ENCODE measurements at regions not wholly inside any gene's neighbourhood (a gene's known extent, or its start where the extent isn't known, plus 50 kb on each side); places are given as distances from the start of the nearest gene placed in this dataset.
"Not testable (repeated sequence)": the region's sequence is repeated elsewhere in the genome, so short reads cannot be mapped to it uniquely, and the experiment has no call there.

- in situ Hi-C loops (cut with MboI; ENCODE audit: low sequenced_read_pairs) = no loop called here
Observed at GRCh38 chr11:37402663-37403062, 804.6 kb upstream of the RAG2 start.

GRCh38 chr11:37394236-37394870 lies 796.3 kb upstream of the RAG2 start:
- in situ Hi-C loops (cut with MboI; ENCODE audit: low sequenced_read_pairs) = no loop called here

- in situ Hi-C loops (cut with MboI; ENCODE audit: low sequenced_read_pairs) = no loop called here
Observed at GRCh38 chr11:37391615-37392014, 793.6 kb upstream of the RAG2 start.

- in situ Hi-C loops (cut with MboI; ENCODE audit: low sequenced_read_pairs) = no loop called here
Observed at GRCh38 chr11:37390576-37391083, 792.6 kb upstream of the RAG2 start.

GRCh38 chr11:37378958-37379357 lies 780.9 kb upstream of the RAG2 start:
- in situ Hi-C loops (cut with MboI; ENCODE audit: low sequenced_read_pairs) = no loop called here

- in situ Hi-C loops (cut with MboI; ENCODE audit: low sequenced_read_pairs) = no loop called here
Observed at GRCh38 chr11:37372667-37373066, 774.6 kb upstream of the RAG2 start.

GRCh38 chr11:37371346-37371970 lies 773.4 kb upstream of the RAG2 start:
- in situ Hi-C loops (cut with MboI; ENCODE audit: low sequenced_read_pairs) = no loop called here

- in situ Hi-C loops (cut with MboI; ENCODE audit: low sequenced_read_pairs) = no loop called here
Observed at GRCh38 chr11:37370817-37371216, 772.8 kb upstream of the RAG2 start.

GRCh38 chr11:37364246-37364839 lies 766.3 kb upstream of the RAG2 start:
- in situ Hi-C loops (cut with MboI; ENCODE audit: low sequenced_read_pairs) = no loop called here

GRCh38 chr11:37353192-37353591 lies 755.2 kb upstream of the RAG2 start:
- in situ Hi-C loops (cut with MboI; ENCODE audit: low sequenced_read_pairs) = no loop called here

GRCh38 chr11:37352485-37352884 lies 754.4 kb upstream of the RAG2 start:
- in situ Hi-C loops (cut with MboI; ENCODE audit: low sequenced_read_pairs) = no loop called here

- in situ Hi-C loops (cut with MboI; ENCODE audit: low sequenced_read_pairs) = no loop called here
Observed at GRCh38 chr11:37343290-37343689, 745.3 kb upstream of the RAG2 start.

- in situ Hi-C loops (cut with MboI; ENCODE audit: low sequenced_read_pairs) = no loop called here
Observed at GRCh38 chr11:37336401-37336800, 738.4 kb upstream of the RAG2 start.

GRCh38 chr11:37333345-37333744 lies 735.3 kb upstream of the RAG2 start:
- in situ Hi-C loops (cut with MboI; ENCODE audit: low sequenced_read_pairs) = no loop called here

GRCh38 chr11:37323843-37324242 lies 725.8 kb upstream of the RAG2 start:
- in situ Hi-C loops (cut with MboI; ENCODE audit: low sequenced_read_pairs) = no loop called here

GRCh38 chr11:37322333-37323194 lies 724.5 kb upstream of the RAG2 start:
- in situ Hi-C loops (cut with MboI; ENCODE audit: low sequenced_read_pairs) = no loop called here

GRCh38 chr11:37320921-37321320 lies 722.9 kb upstream of the RAG2 start:
- in situ Hi-C loops (cut with MboI; ENCODE audit: low sequenced_read_pairs) = no loop called here

- in situ Hi-C loops (cut with MboI; ENCODE audit: low sequenced_read_pairs) = no loop called here
Observed at GRCh38 chr11:37317803-37318202, 719.8 kb upstream of the RAG2 start.

- in situ Hi-C loops (cut with MboI; ENCODE audit: low sequenced_read_pairs) = no loop called here
Observed at GRCh38 chr11:37313266-37313665, 715.2 kb upstream of the RAG2 start.

GRCh38 chr11:37306563-37306962 lies 708.5 kb upstream of the RAG2 start:
- in situ Hi-C loops (cut with MboI; ENCODE audit: low sequenced_read_pairs) = no loop called here

- in situ Hi-C loops (cut with MboI; ENCODE audit: low sequenced_read_pairs) = not testable (repeated sequence)
Observed at GRCh38 chr11:37301405-37301804, 703.4 kb upstream of the RAG2 start.
